Naive B cell (primary cell): ENCODE measurements at regions not wholly inside any gene's neighbourhood (a gene's known extent, or its start where the extent isn't known, plus 50 kb on each side); places are given as distances from the start of the nearest gene placed in this dataset.
A peak's percentile ranks its signal among the peaks of the same experiment; 100 is the strongest.

Experiments
- ATAC-seq, 2 donors: fragments of 150-1000 bp; cut with Tn5 transposase; 2 replicates each; pipeline ENCODE4 v1.10.0; 2021; ENCODE audit warnings: low read depth in 2 of 2, mild to moderate bottlenecking in 2 of 2, moderate library complexity in 2 of 2
- DNase-seq: peaks from one replicate; pipeline ENCODE4 v3.0.0; 2022
- H3K27ac Mint-ChIP-seq, 6 donors: one replicate each; pipeline ENCODE4 v1.8.0; 2020 to 2022; ENCODE audit warnings: mild to moderate bottlenecking in 6 of 6, mixed read lengths in 6 of 6, moderate library complexity in 5 of 6, inconsistent platforms in 2 of 6
- H3K27me3 Mint-ChIP-seq, 3 donors: one replicate each; pipeline ENCODE4 v1.8.0; 2021 to 2022; ENCODE audit warnings: mixed read lengths in 3 of 3, mild to moderate bottlenecking in 1 of 3
- H3K36me3 Mint-ChIP-seq, 2 donors: one replicate each; pipeline ENCODE4 v1.8.0; 2020 to 2022; ENCODE audit warnings: mixed read lengths in 2 of 2, inconsistent platforms in 1 of 2, mild to moderate bottlenecking in 1 of 2
- H3K4me1 Mint-ChIP-seq, 3 donors: one replicate each; pipeline ENCODE4 v1.8.0; 2020 to 2022; ENCODE audit warnings: mixed read lengths in 3 of 3, inconsistent platforms in 1 of 3, mild to moderate bottlenecking in 1 of 3, moderate library complexity in 1 of 3
- H3K4me3 Mint-ChIP-seq, 8 donors: one replicate each; pipeline ENCODE4 v1.8.0; 2020 to 2022; ENCODE audit warnings: mild to moderate bottlenecking in 8 of 8, mixed read lengths in 8 of 8, moderate library complexity in 8 of 8, inconsistent platforms in 2 of 8
- H3K9me3 Mint-ChIP-seq, 7 donors: one replicate each; pipeline ENCODE4 v1.8.0; 2020 to 2022; ENCODE audit warnings: mixed read lengths in 7 of 7, mild to moderate bottlenecking in 5 of 7, inconsistent platforms in 2 of 7, moderate library complexity in 1 of 7

GRCh38 chr21:35219291-35219690 is 170.2 kb upstream of the RUNX1 start:
- Mint-ChIP-seq H3K27me3 (no peaks in the 10 kb centered on the region), H3K9me3 (no peaks in the 10 kb centered on the region), H3K4me1 (peaks cover 12 to 22% (median 19%) of the 10 kb centered on the region in 3 donors), H3K4me3 (no peak overlapping the region), H3K27ac (no peak overlapping the region), H3K36me3 (no peaks in the 10 kb centered on the region)
- ATAC-seq: no peak
- DNase-seq: no peak

DNA sequence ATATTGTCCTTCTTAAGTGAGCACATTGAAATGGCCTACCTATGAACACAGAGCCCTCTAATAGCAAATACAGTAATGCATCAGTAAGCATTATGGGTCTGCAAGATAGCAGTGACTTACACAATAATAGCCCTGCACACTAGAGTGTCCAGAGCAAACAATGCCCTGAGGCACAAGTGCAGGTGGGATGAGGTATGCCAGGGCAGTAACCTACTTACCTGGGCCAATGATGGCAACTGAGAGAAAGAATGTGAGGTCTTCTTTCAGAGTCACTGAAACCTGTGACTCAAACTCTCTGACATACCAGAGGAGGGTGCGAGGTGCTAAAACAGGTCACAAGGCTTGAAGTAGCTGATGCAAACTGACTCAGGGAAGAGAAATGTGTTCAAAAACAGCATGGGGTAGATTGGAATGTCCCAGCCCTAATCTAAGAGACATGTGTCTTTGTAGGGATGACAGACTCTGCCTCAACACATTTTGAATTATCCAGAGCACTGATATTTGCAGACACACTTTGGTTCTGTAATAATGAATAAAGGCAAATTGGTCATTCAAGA is 168.5 kb upstream of the RUNX1 start:
- DNase-seq (no peak), ATAC-seq (no peak)
- Mint-ChIP-seq H3K36me3 (no peaks in the 10 kb centered on the region), H3K4me3 (no peak overlapping the region), H3K4me1 (peaks cover 7 to 12% (median 10%) of the 10 kb centered on the region in 3 donors), H3K27me3 (no peaks in the 10 kb centered on the region), H3K27ac (no peak overlapping the region), H3K9me3 (no peaks in the 10 kb centered on the region)

DNA sequence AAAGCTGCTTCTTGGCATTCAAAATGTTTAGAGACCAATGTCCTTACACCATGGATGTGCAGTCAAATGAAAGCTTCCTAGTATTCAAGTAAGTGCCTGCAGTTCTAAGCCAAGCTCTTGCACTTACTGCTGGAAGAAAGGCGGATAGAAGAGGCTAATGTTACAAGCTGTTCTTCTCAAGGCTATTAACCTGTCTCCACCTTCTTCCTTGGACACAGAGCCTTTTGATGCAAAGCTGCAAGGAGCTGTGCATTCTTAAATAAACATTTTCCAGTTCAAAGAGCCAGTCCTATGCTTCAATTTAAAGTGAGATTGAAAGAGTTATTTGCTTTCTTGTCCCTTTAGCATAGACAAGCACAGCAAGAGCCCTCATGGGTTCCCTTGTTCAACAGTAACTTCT is 167.9 kb upstream of the RUNX1 start:
- H3K36me3 Mint-ChIP-seq: no peaks in the 10 kb centered on the region
- ATAC-seq: no peak
- DNase-seq: no peak
- no peaks in the 10 kb centered on the region for H3K27me3 Mint-ChIP-seq
- peaks cover under 1 to 12% (median 4%) of the 10 kb centered on the region in 3 donors for H3K4me1 Mint-ChIP-seq
- no peak overlapping the region for H3K27ac Mint-ChIP-seq
- H3K4me3 Mint-ChIP-seq: no peak overlapping the region
- H3K9me3 Mint-ChIP-seq: no peaks in the 10 kb centered on the region

DNA sequence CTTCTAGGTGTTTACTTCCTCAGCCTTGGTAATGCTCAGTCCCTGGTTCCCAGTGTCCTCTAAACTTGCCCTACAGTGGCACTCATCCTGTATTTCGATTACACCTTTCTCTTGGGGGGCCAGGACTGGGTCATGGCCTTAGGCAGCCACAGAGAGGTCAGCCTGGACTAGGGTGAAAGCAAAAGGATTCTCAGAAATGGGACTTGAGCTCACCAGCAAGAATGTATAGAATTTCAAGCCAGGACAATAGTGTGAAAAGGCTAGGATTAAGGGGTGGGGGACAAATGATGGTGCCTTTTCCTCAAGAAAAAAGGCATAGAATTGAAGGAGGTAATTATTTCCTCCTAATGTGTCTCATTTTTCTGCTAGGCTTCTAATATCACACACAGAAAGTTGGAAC is 166.8 kb upstream of the RUNX1 start:
- DNase-seq (no peak), ATAC-seq (no peak)
- no peaks in the 10 kb centered on the region for H3K27me3 Mint-ChIP-seq
- no peak overlapping the region for H3K27ac Mint-ChIP-seq
- H3K9me3 Mint-ChIP-seq: no peaks in the 10 kb centered on the region
- no peak overlapping the region for H3K4me3 Mint-ChIP-seq
- peaks cover 0 to 7% (median 0%) of the 10 kb centered on the region in 3 donors for H3K4me1 Mint-ChIP-seq
- no peaks in the 10 kb centered on the region for H3K36me3 Mint-ChIP-seq

DNA sequence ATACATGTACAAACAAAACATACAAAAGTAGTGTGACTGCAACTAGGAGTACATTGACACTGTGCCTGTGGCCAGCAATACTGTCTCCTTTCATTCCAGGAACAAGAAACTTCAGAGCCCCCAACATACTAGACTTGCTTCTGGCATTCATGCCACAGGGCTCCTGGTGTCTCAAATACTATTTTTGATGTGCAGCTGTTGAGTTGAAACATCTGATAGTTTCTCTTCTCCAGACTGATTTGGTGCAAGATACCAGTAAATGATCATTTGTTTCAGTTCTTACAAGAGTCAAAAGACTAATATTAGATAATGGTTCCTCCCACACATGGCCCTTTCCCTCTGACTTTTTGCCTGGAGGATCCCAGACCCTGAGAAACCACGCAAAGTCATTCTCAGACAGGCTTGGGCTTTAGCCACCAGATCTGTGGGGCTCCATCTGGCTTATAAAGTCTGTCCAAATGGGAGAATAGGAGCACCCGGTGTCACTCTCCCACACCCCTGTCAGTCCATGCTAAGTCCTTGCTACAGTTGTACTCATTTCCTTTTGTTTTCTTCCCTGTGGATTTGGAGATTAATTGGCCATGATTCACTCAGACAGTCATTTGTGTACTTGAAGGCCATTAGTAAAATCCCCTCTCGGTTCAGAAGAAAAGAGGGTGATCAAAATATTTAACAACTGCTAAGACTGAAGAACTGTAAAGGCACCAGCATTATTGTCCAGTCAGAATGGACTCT is 163.5 kb upstream of the RUNX1 start:
- peaks cover 8% of the 10 kb centered on the region in 2 donors for H3K36me3 Mint-ChIP-seq
- H3K27ac Mint-ChIP-seq: peak overlapping the region in 1 of 6 donors; percentile 24
- ATAC-seq (no peak), DNase-seq (no peak)
- peaks cover 0 to 16% (median 8%) of the 10 kb centered on the region in 7 donors for H3K9me3 Mint-ChIP-seq
- no peaks in the 10 kb centered on the region for H3K27me3 Mint-ChIP-seq
- peaks cover 0 to 7% (median 0%) of the 10 kb centered on the region in 3 donors for H3K4me1 Mint-ChIP-seq
- no peak overlapping the region for H3K4me3 Mint-ChIP-seq

GRCh38 chr21:35211782-35212181 is 162.7 kb upstream of the RUNX1 start:
- no peaks in the 10 kb centered on the region for H3K27me3 Mint-ChIP-seq
- H3K9me3 Mint-ChIP-seq: peaks cover 0 to 16% (median 8%) of the 10 kb centered on the region in 7 donors
- DNase-seq (no peak), ATAC-seq (no peak)
- no peak overlapping the region for H3K4me3 Mint-ChIP-seq
- H3K36me3 Mint-ChIP-seq: peaks cover 8% of the 10 kb centered on the region in 2 donors
- H3K4me1 Mint-ChIP-seq: peaks cover 2 to 12% (median 2%) of the 10 kb centered on the region in 3 donors
- no peak overlapping the region for H3K27ac Mint-ChIP-seq

- Mint-ChIP-seq H3K4me3 (no peak overlapping the region), H3K27ac (no peak overlapping the region), H3K36me3 (peaks cover 8% of the 10 kb centered on the region in 2 donors), H3K27me3 (no peaks in the 10 kb centered on the region), H3K9me3 (peaks cover 0 to 16% (median 8%) of the 10 kb centered on the region in 7 donors), H3K4me1 (peaks cover 19 to 29% (median 19%) of the 10 kb centered on the region in 3 donors)
- ATAC-seq (no peak), DNase-seq (no peak)
These were observed 161.0 kb upstream of the RUNX1 start for GRCh38 chr21:35210093-35210492.

DNA sequence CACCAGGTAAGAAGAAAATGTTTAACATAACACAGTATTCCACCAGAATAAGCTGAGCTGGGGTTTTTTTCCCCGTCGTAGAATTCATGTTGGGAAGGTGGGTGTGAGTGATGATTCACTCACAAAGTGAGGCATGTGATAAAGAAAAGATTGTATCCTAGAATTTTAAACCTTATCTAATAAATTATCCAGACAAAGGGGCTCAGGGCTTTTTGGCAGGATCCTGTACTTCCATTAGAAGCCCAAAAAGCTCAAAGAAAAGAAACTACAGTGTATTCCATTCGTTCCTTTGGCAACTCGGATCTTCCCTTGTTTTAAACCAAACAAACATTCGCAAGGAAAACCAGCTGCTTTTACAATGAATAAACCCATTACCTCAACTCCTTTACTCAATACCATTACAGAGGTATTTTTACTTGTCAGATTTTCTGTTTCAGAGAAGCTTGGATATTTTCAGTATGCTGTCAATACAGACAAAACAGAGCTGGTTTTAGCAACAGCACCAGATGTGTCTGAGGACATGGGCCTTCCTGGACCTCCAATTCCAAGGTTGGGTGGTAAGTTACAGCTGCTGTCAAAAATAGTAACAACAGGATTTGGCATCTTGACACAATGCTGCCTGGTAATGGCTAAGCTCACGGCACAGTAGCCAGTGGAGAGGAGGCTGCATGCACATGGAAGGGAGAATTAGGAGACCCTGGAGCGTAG is 159.9 kb upstream of the RUNX1 start:
- Mint-ChIP-seq H3K4me1 (peaks cover 25 to 39% (median 26%) of the 10 kb centered on the region in 3 donors), H3K4me3 (peak overlapping the region in 1 of 8 donors; percentile 78), H3K9me3 (peaks cover 0 to 16% (median 8%) of the 10 kb centered on the region in 7 donors), H3K27ac (peak overlapping the region in 1 of 6 donors; percentile 38), H3K27me3 (no peaks in the 10 kb centered on the region), H3K36me3 (peaks cover 8% of the 10 kb centered on the region in 2 donors)
- DNase-seq (no peak), ATAC-seq (no peak)

- Mint-ChIP-seq H3K9me3 (peaks cover 0 to 16% (median 8%) of the 10 kb centered on the region in 7 donors), H3K36me3 (peaks cover 8% of the 10 kb centered on the region in 2 donors), H3K27ac (peak overlapping the region in 2 of 6 donors; percentile 14 to 17), H3K4me1 (peaks cover 25 to 39% (median 26%) of the 10 kb centered on the region in 3 donors), H3K27me3 (no peaks in the 10 kb centered on the region), H3K4me3 (no peak overlapping the region)
- no peak for ATAC-seq
- no peak for DNase-seq
These were observed 159.0 kb upstream of the RUNX1 start for GRCh38 chr21:35208104-35208503.

GRCh38 chr21:35207322-35207721 is 158.2 kb upstream of the RUNX1 start:
- H3K36me3 Mint-ChIP-seq: peaks cover 8% of the 10 kb centered on the region in 2 donors
- H3K9me3 Mint-ChIP-seq: peaks cover 0 to 16% (median 8%) of the 10 kb centered on the region in 7 donors
- peaks cover 25 to 35% (median 26%) of the 10 kb centered on the region in 3 donors for H3K4me1 Mint-ChIP-seq
- H3K4me3 Mint-ChIP-seq: peak overlapping the region in 2 of 8 donors; percentile 58 to 81
- no peak for DNase-seq
- no peak for ATAC-seq
- H3K27ac Mint-ChIP-seq: no peak overlapping the region
- no peaks in the 10 kb centered on the region for H3K27me3 Mint-ChIP-seq

DNA sequence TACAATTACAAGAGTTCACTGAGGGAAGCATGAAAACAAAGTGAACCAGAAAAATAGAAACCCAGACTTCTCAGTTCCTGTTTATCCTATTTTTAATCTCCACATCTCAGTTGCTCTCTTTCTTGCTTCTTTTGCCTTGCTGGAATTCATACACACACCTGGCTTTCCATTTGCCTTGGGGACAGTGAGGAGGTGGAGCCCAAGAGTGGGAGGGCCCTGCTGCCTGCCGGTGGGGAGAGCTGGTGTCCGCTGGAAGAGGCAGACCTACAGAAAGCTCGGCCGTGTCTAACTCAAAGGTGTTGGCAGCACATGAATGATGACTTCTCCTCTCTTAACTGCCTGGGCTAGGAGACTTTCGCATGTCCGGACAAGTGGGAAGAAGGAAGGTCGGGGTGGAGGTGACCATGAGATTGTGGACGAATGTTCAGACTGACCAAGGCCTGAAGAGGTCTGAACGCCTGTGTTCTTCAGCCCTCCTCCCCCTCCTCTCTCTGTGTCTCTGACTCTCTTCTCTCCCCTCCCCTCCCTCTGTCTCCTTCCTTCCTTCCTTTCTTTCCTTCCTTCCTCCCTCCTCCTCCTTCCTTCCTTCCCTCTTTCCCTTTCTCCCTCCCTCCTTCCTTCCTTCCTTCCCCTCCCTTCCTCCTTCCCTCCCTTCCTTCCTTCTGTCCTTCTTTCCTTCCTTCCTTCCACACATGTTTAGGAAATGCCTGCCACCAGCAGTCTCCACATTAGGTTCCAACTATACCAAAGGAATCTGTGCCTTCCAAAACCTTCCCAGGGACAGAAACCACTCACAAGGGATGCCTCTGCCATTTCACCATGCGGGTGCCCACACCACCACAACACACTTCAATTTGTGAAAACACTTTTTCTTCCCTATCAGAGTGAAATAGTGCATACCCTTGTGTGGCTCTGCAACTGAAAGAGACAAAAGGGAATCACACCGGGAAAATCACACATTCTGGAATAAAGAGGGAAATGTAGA is 157.3 kb upstream of the RUNX1 start:
- DNase-seq: peak; percentile 30
- peak overlapping the region; percentile 34 to 89 (median 85) for H3K4me3 Mint-ChIP-seq
- H3K27ac Mint-ChIP-seq: peak overlapping the region; percentile 2 to 95 (median 88)
- H3K9me3 Mint-ChIP-seq: peaks cover 0 to 16% (median 8%) of the 10 kb centered on the region in 7 donors
- no peaks in the 10 kb centered on the region for H3K27me3 Mint-ChIP-seq
- H3K36me3 Mint-ChIP-seq: peaks cover 8% of the 10 kb centered on the region in 2 donors
- ATAC-seq: peak; percentile 54 to 55
- H3K4me1 Mint-ChIP-seq: peaks cover 25 to 32% (median 26%) of the 10 kb centered on the region in 3 donors

- Mint-ChIP-seq H3K9me3 (peaks cover 0 to 9% (median 3%) of the 10 kb centered on the region in 7 donors), H3K36me3 (peaks cover 0 to under 1% of the 10 kb centered on the region in 2 donors), H3K4me1 (peaks cover 25 to 32% (median 26%) of the 10 kb centered on the region in 3 donors), H3K4me3 (peak overlapping the region; percentile 68 to 89 (median 85)), H3K27ac (peak overlapping the region; percentile 7 to 95 (median 84)), H3K27me3 (no peaks in the 10 kb centered on the region)
- ATAC-seq (peak; percentile 64 to 70), DNase-seq (peak; percentile 51)
These were observed 155.9 kb upstream of the RUNX1 start for GRCh38 chr21:35204850-35205541.
